HG03060 (cell line): ENCODE measurements at regions not wholly inside any gene's neighbourhood (a gene's known extent, or its start where the extent isn't known, plus 50 kb on each side); places are given as distances from the start of the nearest gene placed in this dataset.

Experiments used
- ATAC-seq: cut with Tn5 transposase; IDR thresholded peaks from one replicate; pipeline ENCODE4 v1.9.1; 2021; ENCODE audit warnings: low read depth, moderate number of reproducible peaks; ENCODE audit not compliant: unreplicated experiment

DNA sequence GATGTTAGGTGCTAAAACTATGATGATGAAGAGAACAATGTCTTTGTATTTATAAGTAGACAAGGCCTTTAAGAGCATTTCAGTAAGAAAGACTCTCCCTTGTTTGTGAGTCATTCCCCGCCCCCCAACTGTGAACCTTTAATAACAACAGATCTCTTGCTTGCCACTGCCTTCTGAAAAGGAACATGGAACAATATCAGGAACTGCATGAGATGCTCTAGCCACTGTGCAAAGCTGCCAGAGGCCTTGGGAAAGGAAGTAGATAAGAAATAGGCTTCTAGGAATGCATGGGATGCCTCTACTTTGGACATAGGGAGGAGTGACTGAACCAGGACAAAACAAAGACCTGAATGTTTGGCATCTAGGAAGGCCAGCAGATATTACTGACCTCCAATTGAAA, 296.1 kb upstream of the MPDZ start:
- no peak for ATAC-seq

DNA sequence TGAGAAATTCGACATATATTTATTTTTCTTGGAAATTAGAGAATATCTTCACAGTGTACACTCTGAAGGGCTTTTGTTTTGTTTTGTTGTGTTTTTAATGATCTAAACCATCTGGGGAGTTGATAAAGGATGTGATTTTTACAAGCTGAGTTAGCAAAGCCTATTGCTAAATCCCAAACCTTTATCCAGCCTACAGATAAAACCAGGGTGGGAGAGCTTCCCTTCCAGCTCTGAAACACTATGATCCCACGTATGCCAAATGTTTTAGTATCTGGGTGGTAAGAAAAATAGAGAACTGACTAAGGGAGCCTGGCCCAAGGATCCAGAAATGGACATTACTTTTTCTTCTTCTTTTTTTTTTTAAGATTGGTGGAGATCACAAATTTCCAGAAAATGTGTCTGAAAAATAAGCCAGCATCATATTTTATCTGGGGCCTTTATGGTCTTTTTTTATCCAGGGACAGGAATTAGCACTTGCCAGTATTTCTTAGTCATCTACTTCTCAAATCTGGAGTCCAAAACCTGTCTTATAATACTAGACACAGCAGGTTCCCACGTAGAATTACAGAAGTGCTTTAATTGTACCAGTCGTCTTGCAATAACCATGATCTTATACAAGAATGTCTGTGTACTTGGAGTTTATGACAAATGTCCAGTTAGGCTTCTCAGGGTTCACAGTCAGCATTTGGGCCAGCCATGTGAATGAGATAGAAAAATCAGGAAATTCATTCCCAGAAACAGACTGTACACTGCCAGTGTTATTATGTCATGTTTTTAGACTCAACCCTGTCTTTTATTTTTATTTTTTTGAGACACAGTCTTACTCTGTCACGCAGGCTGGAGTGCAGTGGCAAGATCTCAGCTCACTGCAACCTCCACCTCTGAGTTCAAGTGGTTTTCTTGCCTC, 290.8 kb upstream of the MPDZ start:
- no peak for ATAC-seq

DNA sequence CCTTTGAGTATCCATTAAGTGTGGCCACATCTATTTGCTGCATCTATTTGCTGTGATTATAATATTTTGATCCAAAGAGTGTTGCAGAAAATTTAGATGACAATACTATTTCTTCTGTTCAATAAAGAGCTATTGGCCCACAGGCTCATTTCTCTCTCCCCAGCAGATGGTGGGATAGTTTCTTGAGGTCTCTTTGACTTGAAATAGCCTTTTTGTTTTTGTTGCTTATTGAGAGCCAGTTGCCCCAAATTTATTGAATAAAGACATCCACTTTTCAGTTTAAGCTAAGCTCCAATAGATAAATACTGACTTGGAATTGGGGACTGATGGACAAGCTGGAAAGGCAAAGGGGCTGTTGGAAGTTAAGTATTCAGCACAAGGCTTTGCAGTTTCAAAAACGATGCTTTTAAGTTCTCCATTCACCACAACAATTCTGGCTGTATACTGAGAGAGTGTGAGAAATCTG, 290.1 kb upstream of the MPDZ start:
- ATAC-seq = no peak

DNA sequence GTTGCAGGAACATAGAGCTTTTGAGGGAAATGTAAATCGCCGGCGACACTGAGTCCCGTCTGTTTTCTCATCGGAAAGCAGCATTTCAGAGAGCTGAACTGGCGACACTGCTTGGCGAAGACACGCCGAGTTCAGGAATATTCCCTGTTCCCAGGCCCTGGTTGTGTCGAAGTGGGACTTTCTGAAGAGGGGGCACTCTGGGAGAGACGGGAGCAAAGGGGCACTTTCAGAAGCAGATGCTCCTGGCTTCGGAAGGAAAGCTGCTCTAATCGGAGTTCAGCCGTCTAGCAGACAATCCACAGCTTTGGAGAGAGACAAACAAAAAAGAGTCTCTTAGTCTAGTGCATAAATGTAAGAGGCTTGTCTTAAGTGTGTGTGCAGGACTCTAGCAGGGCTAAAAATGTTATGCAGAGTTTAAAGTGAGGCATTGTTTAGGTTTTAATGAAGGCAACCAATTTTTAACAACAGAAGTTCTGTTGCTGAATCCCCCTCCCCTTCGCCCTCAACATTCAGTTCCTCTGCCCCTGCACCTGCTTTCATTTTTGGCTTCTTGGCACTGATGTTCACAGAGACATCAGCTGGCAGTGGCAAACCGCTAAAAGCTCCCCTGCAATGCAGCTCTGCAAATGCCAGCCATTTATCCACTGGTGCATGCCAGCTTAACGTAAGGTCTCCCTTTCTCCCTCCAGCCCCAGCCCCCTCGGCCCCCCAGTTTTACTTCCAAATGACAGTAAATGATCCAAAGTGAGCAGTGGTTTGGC, 289.5 kb upstream of the MPDZ start:
- no peak for ATAC-seq

DNA sequence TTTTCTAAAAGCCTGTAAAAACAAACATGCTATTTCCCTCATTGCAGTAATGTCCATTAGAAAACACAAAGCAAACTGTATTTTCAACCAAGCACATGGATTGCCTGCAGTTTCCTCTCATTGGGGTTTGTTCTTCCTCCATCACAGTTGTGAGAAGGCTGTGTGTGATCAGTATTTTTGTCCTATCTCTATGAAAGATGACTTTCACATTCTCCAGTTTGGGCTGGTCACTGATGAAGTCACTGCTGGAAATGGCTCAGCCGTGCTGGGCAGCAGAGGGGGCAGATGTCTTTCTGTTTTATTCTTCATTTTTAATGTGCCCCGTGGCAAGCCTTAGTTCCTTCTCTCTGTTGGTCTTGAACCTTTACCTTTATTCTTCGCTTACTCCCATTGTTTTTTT, 288.9 kb upstream of the MPDZ start:
- no peak for ATAC-seq

DNA sequence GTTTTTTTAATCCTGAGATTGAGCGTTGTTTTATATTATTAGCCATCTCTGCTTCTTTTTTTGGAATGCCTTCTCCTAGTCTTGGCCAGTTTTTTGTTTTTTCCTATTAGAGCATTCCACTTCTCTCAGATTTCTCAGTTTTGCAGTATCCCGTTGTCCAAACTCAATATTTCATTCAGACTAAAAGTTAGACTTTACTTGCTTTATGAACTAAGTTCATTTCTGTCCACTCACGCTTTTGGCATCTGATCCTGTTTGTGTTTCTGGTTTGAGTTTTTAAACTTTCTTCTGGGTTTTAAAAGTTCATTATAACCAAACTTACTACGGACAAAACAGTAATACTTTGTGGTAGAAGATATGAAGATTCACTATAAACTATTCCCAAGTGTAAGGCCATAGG, 288.3 kb upstream of the MPDZ start:
- ATAC-seq = no peak

DNA sequence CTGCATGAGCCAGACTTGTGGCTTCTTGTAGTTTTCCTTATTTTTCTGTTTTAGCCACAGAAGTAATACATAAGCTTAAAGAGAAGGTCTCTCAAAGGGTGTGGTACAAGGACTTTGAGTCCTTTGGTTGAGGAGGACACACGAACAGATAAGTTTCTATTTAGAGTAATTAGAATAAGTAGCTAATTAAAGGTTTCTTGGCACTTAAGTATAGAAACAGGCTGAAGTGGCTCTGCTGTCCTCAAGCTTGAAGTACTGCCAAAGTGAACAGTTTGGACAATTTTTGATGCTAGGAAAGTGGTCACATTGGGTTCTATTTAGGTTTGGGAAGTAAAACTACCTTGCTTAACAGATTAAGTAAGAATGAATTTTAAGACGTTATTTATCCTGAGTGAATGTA, 278.3 kb upstream of the MPDZ start:
- ATAC-seq = no peak

DNA sequence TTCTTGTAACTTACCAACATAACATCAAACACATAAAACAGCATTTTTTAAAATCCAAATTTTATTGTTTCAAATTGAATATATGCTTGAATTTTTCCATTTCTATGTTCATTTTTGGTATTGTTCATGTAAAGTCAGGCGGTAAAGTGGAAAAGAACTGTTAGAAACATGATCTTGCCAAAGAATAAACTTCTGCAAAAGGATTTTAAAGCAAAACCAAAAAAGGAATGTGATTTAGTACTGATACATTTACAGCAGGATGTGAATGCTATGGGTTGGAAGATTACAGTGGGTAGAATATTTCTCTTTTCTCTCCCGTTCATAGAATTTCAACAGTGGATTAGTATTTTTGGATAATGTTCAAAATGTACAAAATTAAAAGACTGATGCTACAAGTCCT, 277.2 kb upstream of the MPDZ start:
- no peak for ATAC-seq

DNA sequence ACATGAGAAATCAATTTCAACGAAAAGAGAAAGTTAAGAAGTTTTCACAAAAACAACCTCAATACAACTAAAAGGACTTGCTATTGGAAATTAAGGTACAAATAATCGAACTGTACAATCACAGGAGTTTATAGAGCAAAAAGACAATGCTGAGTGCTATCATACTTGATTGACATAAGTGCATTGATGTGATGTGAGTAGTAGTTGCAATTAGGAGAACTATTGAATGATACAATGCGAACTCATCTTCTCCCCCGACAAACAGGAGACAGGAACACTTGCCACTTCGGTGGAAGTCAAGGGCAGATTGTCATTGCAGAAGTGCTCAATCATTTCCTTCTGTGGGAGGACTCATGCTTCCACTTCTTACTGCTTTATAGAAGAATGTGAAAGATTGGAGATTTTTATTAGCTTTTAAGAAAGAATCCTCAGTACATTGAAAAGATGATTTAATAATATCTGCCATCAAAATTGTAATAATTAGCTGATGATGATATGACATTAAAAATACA, 276.6 kb upstream of the MPDZ start:
- ATAC-seq = no peak

DNA sequence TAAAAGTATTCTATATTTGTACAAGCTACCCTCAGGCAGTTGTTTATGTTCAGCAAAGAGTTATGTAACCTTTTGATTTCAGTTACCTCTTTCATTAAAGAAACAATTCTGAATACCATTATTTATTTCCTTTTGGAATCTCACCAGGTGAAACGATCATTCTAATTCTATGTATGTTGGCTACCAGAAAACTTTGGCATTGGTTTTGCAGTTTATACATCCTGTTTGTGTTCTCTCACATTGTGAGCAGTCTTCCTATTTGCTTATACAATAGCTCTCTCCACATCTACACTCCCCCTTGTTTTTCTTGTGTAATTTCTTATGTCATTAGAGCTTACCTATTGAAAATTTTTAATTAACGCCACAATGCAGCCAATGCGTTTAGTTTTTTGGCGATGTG, 276.0 kb upstream of the MPDZ start:
- ATAC-seq = no peak

DNA sequence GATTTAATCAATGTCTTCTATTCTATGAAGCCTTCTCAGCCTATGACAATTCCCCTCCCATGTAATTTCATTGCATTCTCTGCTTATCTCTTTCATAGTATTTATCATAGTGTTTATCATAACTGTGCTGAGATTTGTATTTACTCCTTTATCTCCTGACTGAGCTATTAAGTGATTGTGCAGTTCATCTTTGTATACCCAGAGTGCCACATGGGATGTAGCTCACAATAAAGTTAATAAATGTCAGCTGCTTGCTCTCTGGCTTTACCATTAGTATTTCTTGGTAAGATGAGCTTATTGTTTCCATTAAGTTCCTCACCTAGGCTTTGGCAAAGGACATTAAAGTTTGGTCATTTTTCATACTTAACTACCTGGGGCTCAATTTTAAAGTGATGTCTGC, 275.1 kb upstream of the MPDZ start:
- ATAC-seq = no peak

DNA sequence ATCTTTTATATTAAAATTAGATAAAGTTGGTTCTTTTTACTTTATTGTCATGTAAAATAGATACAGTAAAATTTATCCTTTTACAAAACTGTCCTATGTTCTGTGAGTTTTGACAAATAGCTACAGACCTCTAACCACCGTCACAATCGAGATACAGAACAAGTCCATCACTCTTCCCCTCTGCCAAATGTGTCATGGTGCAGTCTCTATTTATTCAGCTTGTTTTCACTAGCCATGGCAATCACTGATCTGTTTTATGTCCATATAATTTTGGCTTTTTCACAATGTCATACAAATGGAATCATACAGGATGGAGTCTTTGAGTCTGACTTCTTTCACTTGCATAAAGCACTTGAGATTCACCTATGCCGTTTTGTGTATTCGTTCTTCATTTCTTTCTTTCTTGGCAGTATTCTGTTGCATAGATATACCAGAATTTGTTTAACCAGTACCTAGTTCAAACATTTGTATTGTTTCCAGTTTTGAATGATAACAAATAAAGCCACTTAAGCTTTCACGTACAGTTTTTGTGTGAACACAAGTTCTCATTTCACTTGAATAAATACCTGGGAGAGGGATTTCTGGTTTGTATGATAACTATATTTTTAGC, 273.2 kb upstream of the MPDZ start:
- no peak for ATAC-seq

DNA sequence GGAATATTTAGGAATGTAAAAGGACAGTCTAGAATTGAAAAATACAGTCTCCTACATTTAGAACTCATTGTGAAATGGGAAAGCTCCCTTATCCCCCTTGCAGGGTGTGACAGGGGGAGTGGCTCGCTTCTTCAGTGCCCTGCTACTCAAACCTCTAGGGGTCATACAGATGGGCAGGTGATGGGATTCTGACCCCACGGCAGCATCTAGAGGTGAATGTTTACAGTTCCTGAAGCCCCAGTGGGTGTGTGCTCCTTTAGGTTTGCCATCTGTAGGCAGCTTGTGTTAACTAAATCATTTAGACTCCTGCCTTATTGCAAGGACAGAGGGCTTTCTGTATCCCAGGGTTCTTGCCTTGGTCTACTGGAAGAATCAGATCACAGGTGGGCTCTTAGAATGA, 271.0 kb upstream of the MPDZ start:
- no peak for ATAC-seq

DNA sequence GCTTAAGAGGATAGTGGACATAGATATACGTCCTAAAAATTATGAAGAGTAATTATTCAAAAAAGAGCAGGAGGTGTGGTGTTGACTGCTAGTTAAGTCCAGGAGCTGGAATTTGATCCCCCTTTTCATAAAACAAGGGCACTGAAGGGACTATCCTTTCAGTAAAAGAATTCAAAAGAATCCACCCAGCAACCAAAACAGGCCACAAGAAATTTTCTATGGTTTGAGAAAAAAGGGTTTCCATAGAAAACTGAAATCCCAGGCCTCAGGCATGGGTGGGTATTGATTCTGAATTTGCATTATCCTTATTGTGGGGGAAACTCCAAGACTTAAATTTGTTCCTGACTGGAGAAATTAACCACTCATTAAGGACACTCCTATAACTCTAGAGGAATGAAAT, 269.0 kb upstream of the MPDZ start:
- ATAC-seq = no peak

DNA sequence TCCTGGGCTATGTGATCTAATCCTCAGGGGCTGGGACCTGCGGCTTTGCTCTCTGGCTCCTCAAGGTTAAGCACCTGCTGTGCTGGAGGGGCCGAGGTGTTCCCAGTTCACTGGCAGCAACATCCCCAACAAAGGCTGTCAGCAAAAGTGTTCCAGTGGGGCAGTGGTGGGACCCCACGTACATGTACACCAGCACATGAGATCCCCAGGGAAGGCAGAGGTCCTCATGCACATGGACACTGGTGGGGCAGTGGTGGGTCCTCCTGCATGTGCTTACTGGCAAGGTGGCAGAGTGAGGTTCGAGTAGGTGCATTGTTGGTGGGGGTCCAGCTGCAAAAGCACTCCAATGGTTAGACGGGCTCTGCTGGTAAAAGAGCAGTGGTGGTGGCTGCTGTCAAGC, 255.6 kb upstream of the MPDZ start:
- ATAC-seq = no peak

DNA sequence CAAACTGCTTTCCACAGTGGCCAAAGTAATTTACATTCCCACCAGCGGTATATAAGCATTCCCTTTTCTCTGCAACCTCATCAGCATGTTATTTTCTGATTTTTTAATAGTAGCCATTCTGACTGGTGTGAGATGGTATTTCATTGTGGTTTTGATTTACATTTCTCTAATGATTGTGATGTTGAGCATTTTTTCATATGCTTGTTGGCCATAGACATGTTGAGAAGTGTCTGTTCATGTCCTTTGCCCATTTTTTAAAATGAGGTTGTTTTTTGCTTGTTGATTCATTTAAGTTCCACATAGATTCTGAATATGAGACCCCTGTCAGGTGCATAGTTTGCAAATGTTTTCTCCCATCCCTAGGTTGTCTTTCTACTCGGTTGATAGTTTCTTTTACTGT, 254.5 kb upstream of the MPDZ start:
- no peak for ATAC-seq

DNA sequence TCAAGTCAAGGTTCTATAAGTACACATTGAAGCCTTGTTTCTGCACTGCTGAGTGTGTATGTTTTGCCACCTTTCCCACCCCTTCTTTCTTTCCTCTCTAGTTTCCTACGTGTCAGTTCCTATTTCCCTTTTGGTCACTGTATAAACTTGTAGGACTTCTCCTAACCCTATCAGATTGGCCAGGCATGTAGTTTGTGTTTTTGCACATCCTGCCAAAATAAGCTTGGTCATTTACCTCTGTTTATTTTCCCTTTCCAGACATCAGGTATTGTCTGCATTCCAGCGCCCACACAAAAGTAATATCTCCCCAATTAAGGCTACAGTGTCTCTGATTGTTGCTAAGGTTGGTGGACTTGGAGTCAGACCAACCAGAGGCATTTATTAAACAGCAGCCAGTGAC, 252.9 kb upstream of the MPDZ start:
- no peak for ATAC-seq

DNA sequence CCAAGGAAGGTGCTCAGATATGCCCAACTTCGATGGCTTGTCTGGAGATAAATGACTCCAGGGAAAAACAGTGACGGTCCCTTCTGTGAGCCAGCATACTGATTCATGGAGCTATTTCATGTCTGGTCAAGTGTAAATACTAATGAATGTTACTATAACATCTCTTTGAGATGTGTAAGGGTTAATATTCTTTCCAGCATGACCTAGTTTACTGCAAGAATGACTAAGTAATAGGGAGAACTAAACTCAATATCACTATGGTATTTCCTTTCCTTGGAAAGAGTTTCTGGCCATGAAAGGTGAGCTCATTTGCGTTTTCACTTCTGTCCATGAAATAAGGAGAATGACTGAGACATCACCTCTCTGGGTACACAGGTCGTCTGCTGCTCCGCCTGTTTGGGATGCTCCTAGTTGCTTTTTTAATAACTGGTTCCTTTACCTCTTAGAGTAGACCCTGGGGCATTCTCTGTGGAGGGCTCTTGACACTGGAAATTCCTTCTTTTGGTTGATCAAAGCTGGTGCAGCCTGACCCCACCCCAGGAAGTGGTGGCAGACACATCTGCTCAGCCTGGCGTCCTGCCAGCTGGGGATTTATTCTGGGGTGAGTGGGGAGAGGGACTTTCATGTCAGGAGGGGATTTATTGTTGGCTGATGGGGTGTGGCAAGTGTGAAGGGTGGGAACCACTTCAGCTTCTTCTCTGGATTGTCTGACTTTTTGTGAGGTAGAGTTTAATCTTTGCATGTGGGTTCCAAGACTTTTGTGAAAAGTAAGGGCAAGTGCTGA, 250.0 kb upstream of the MPDZ start:
- no peak for ATAC-seq

DNA sequence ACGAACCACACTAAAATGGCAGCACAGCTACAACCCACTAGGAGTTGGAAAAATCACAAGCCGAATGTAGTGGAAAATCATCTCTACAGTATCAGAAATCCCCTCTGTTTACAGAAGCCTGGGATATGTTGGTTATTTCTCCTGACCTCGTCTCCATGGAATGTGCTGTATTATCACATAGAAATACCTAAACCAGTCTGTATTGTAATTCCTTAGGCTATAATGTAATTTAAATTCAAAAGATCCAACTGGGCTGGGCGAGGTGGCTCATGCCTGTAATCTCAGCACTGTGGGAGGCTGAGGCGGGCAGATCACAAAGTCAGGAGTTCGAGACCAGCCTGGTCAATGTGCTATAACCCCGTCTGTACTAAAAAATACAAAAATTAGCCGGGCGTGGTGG, 244.8 kb upstream of the MPDZ start:
- no peak for ATAC-seq

DNA sequence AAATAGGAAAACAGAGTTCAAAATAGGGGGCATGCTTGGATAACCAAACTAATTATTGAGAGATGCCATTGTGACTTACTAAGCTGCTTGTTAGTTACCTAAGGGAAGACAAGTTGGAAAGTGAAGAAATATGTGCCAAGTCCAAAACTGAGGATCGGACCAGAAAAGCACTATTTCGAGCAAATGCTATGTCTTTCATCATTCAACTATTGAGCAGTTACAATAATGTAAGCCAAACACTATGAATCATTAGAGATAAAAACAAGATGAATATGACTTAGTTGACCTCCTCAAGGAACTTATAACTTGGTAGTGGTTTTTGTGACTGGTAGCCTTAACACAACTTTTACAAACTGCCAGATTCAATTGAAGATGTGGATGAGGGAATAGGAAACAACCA, 240.6 kb upstream of the MPDZ start:
- no peak for ATAC-seq
